Islet precursor cell (in vitro differentiated cells): ENCODE measurements at regions not wholly inside any gene's neighbourhood (a gene's known extent, or its start where the extent isn't known, plus 50 kb on each side); places are given as distances from the start of the nearest gene placed in this dataset.

Experiments
- DNase-seq: peaks from one replicate; pipeline ENCODE4 v3.0.0-alpha.2; 2018

- DNase-seq, result no peak
These were observed 219.2 kb downstream of the ENC1 start for GRCh38 chr5:74421377-74421776.

DNA sequence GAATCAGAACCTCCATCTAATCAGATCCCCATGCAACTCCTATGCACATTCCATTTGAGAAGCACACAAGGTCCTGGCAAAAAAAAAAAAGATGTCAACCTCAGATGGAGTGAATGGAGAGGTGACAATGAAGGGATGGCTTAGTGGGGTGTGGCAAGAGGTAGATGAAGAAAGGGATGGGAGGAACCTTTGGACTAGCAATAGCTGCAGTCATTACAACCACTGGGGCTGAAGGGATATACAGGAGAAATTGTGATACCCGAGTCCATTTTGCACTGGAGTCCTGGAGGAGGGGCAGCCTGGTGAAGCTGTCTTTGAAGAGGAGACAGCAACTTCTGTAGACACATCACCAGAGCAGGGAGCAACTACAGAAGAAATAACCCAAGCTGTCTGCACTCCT is 219.6 kb downstream of the ENC1 start:
- no peak for DNase-seq

DNA sequence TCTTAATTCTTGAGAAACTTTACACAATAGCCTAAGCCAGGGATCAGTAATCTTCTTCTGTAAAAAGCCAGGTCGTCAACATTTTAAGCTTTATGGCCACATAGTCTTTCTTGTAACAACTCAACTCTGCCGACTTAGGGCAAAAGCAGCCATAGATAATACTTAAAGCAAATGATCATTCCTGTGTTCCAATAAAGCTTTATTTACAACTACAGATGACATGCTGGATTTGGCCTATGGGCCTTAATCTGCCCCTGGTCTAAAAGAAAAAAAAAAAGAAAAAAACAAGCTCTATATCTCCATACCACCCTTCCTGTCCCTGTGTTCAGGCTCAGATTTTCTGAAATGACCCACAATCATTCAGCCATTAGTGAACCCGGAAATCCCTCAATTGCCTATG is 220.3 kb downstream of the ENC1 start:
- DNase-seq, result no peak

DNA sequence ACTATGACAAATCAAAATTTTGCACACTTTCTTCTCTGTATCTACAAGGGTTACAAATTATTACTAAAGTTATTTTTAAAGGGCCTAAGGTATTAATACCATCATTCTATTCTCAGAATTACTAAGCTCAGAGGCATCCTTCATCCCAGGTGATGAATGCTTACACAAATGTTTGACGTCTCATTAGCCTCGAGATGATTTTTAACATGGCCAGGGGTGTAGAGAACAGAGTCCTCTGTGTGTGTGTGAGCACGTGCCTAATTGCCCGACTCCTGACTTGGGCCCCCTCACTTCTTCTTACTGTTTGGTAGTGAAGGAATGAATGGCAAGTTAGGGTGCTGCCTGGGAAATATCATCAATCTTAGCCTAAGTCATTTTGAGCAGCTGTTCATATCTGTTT is 221.1 kb downstream of the ENC1 start:
- DNase-seq, result no peak

DNA sequence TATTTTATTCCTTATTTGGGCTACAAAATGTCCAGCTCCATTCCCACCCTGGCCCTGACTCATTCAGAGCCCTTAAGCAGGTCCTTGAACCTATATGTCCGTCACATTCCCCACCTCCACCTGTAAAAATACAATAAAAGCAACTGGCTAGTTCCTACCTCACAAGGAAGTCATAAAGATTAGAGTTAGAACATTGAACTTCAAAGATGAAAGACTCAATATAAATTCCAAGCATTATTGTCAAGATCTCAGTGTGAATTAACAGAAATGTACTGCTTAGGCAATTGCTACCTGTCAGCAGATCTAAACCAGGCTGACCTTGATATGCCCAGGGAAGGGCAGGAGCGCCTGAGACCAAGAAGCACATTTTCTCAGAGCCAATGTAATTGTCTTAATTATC is 221.8 kb downstream of the ENC1 start:
- DNase-seq, result peak; percentile 79

GRCh38 chr5:74418261-74418660 is 222.3 kb downstream of the ENC1 start:
- no peak for DNase-seq

DNA sequence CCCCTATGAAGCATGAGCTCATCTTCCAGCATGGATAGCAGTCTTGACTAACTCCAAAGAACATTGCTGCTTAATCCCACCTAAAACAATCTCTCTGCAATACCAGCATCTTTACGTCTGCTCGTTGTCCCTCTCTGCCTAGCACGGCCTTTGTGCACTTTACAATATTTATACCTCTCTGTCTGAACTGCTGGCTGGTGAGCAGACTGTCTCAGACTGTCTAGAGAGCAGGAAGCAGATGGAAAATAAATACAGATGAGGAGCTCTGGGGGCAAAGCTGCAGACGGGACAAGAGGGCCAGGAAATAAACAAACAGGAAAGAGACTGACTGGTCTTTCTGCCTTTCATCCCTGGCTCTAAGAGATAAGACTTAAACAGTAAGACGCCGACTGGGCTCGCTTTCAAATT is 224.8 kb downstream of the ENC1 start:
- DNase-seq, result peak; percentile 88

GRCh38 chr5:74414228-74414627 is 226.3 kb downstream of the ENC1 start:
- no peak for DNase-seq

DNA sequence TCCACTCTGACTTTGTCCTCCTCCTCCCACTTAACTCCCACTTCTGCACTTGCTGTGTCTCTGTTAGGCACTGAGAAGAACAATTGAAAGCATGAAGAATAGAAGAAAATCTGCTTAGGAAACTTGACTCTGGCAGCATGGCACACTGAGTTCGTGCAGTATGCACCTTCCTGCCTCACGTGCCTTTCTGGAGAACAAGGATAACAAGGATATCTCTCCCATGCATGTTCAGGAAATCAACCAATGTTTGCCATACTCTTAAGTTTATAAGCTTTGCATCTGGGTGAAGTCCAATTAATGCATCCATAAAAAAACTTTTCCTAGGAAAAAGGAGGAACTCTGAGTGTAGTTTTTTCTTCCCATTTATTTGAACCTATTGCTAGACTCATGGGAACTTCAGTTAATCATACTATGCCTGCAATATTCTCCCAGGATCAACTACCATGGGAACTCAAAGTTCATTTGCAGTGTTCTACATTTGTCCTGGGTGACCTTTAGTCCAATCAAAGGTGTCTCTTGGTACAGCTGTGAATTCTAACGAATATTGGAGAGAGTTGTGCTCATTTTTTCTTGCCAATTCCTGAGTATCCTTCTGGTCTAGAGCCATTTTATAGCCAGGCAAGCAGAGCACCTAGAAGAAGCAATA is 227.0 kb downstream of the ENC1 start:
- DNase-seq, result no peak

- DNase-seq, result peak; percentile 94
These were observed 228.5 kb downstream of the ENC1 start for GRCh38 chr5:74412066-74412465.

DNA sequence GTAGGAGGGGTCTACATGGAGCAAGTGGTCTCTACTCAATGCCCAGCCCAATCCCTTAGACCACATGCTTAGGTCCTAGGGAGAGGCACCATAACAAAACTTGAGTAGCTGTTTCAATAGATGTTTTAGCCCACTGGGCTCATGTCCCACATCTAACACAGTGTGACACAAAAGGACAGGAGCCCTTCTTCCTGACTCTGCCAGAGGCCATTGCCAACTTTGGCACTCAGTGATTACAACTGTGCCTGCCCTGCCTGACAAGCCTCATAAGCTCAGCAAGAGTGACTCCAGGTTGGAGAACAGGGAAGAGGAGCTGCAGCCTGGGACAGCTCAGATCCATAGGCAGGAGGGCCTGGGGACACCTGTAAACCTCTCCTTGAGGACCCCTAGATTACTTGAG is 230.8 kb downstream of the ENC1 start:
- no peak for DNase-seq

- no peak for DNase-seq
These were observed 231.3 kb downstream of the ENC1 start for GRCh38 chr5:74409166-74409706.

DNA sequence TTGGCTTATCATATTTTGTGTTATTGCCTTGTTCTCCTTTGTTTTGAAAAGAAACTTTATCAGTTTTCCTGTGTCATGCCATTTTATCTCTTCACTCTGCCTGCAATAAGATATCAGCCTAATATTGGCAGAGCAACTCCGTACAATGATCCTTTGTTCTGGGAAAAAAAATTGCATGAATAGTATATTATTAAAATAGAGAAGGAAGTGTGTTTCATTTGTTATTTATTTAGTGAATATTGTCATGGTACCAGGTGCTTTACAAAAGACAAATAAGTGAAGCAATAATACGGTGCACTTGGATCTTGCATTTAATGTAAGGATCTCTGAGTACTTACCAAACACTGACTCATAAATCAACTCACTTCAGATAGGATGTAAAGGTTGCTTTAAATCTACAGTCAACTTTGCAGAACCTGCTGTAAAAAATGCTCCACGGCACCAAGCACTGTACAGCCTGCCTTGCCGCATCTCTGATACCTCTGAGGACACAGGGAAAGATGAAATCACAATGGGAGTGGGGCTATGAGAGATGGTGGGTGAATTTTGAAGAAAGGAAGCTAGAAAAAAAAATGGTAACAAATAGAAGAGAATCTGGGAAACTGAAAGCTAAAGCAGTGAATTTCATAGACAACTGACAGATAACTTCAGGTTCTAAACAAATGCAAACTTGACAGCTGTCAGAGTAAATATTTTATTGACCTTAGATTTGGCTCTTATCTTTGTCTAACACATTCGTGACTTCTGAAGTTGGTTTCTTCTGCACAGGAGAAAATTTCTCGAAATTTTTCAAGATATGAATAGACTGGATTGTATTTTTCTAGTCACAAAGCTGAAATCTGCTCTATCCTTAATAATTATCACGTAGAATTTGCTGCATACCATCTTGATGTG is 232.1 kb downstream of the ENC1 start:
- DNase-seq, result no peak

DNA sequence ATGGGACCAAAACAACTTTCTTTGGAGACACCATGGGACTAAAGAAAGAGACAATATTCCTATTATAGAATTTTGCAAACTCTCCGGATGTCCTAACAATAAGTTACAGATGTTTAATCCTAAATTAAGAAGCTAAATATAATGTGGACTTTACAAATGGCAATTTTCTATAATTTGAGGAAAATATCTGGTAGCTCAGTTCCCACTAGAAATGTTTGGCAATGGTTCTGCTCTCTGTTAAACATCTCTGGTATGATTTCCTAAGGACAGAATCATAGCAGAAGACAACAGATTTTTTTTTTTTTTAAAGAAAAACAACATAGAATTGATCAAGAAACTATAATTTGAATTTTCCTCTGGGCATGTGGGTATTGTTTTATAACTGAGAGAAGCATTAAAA is 232.8 kb downstream of the ENC1 start:
- no peak for DNase-seq

DNA sequence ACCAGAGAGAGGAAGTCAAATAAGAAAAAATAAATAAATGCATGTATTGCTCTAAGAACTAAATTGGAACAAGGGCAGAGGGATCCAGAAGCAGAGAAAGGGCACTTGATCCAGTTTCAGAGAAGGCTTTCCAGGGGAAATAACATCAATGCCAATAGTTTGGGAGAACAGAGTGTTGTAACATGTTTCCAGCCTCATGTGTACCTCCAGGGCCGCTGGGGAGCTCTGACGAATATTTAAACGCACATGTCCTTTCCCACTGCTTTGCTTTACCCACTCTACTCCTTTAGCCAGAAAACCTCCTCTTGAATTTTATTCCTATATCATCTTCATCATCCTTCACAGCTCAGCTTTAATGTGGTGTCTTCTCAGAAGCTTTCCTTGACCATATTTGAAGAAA is 233.7 kb downstream of the ENC1 start:
- no peak for DNase-seq

DNA sequence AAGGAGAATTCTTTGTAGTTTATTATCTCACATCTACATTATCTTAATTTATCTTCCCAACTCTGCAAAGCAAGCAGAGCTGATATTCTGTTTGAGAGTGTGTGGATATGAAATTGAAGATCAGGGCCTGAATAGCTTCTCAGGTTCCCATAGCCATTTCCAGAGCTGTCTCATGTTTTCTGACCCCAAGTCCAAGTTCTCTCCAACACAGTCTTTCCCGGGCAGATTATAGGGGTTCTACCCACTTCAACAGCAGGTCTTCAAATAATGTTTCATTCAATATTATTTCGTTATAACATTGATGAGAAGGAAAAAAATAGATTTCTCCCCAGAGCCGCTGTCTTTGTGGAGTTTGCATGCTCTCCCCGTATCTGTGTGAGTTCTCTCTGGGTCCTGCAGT is 234.9 kb downstream of the ENC1 start:
- DNase-seq, result no peak

- no peak for DNase-seq
These were observed 235.7 kb downstream of the ENC1 start for GRCh38 chr5:74404574-74405508.

- DNase-seq, result no peak
These were observed 236.8 kb downstream of the ENC1 start for GRCh38 chr5:74403771-74404170.

DNA sequence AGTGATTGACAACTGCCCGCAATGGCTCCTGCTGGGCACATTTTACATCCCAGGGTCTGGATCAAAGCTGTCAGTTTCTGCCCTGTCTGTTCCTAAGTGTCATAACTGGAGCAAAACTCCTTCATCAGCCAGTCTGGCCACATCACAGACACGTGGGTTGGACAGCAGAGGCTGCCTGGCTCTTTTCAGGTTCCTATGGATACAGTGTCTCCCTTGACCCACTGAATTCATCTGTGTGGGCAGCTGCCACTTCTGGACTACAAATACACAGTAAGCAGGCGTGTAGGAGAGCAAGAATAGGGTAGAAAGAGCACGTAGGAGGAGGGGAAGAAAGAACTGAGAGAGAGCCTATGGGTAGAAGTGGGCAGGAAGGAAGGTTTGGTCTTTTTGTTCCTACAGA is 238.0 kb downstream of the ENC1 start:
- no peak for DNase-seq

DNA sequence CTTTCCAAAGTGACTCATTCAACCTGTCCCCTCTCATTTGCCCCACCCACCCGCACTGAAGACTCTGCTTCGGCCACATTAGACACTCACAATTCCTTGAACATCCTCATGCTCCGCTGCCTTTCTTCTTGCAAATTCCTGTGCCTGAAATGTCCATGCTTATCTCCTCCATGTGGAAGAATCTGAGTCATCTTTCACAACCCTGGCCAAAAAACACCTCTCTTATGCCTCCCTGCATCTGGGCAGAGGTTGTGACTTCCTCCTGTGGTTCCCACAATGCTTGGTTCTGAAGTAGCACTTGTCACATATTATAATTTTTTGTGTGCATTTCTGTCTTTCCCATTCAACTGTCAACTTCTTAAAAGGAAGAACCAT is 238.6 kb downstream of the ENC1 start:
- peak; percentile 90 for DNase-seq

DNA sequence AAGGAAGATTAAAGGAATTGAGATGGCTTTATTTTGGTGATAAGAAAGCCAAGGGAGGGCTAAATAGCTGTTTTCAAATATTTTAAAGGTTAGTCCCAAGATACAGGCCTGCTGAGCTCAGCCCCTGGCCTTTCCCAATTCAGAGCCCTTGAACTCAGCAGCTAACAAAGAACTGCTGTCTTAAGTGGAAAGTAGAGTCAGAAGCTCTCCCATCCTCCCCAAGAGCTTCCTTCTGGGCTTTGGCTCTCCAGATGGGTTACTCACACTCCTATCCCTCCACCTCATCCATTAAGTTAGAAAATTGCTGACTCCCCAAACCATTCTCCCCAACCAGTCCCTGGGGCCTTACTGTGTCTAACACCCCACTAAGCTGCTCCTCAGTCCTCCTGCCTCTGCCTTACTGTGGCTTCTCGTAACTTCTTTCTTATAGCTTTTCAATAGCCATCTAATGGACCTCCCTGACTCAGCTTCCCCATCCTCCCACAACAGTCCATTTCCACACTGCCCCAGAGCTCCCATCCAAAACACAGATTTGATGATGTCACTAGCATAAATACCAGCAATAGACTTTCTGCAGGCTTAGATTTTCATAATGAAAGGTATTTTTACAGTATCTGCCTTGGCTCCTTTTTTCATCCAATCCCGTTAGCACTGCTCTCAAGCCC is 239.1 kb downstream of the ENC1 start:
- DNase-seq, result peak; percentile 77

DNA sequence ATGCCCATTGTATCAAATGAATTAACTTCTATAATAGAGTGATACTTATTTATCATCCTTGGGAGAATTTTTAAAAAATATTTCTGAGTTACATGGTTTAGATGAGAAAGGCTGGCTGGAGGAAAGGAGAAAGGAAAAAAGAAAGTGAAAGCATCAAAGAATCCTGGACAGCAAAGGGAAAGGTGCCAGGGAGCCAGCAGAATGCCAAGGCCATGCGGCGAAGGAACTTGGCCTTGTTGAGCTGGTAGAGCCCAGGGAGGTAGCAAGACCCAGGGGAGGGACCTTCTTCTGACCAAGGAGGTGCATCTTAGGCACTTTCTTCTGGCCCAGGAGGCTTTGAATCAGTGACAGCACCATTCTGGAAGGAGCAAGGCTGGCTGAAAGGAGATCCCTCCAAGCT is 240.5 kb downstream of the ENC1 start:
- DNase-seq, result no peak
